Left renal cortex interstitium (tissue), 4 donors: ENCODE measurements at regions not wholly inside any gene's neighbourhood (a gene's known extent, or its start where the extent isn't known, plus 50 kb on each side); places are given as distances from the start of the nearest gene placed in this dataset.
A peak's percentile ranks its signal among the peaks of the same experiment; 100 is the strongest.
"Not testable (repeated sequence)": the region's sequence is repeated elsewhere in the genome, so short reads cannot be mapped to it uniquely, and the experiment has no call there.

Experiments used
- DNase-seq, 4 donors: peaks; one replicate each; pipeline ENCODE4 v3.0.0-alpha.2; 2013; ENCODE audit warnings: low read depth in 4 of 4, low spot score in 2 of 4, missing footprints in 1 of 4

- DNase-seq = no peak
Measured at GRCh38 chr15:96972201-96972600, 641.7 kb downstream of the NR2F2 start.

GRCh38 chr15:96974761-96975160 lies 644.3 kb downstream of the NR2F2 start:
- DNase-seq = no peak

GRCh38 chr15:96977886-96978285 lies 647.4 kb downstream of the NR2F2 start:
- DNase-seq = no peak

- no peak for DNase-seq
Measured at GRCh38 chr15:96978937-96979473, 648.5 kb downstream of the NR2F2 start.

- DNase-seq = not testable (repeated sequence)
Measured at GRCh38 chr15:96984121-96984671, 653.7 kb downstream of the NR2F2 start.

GRCh38 chr15:96992817-96993216 lies 662.3 kb downstream of the NR2F2 start:
- no peak for DNase-seq

- DNase-seq = no peak
Measured at GRCh38 chr15:96997538-96997937, 667.0 kb downstream of the NR2F2 start.

- DNase-seq = peak; percentile 51 to 80 (median 67)
Measured at GRCh38 chr15:97009031-97009431, 678.5 kb downstream of the NR2F2 start.

GRCh38 chr15:97012986-97013385 lies 682.5 kb downstream of the NR2F2 start:
- no peak for DNase-seq

GRCh38 chr15:97013491-97013890 lies 683.0 kb downstream of the NR2F2 start:
- no peak for DNase-seq

GRCh38 chr15:97014001-97014400 lies 683.5 kb downstream of the NR2F2 start:
- DNase-seq = no peak

- no peak for DNase-seq
Measured at GRCh38 chr15:97023488-97023844, 693.0 kb downstream of the NR2F2 start.

- no peak for DNase-seq
Measured at GRCh38 chr15:97026781-97027180, 696.3 kb downstream of the NR2F2 start.

- DNase-seq = no peak
Measured at GRCh38 chr15:97027772-97028171, 697.3 kb downstream of the NR2F2 start.

GRCh38 chr15:97030251-97030650 lies 699.8 kb downstream of the NR2F2 start:
- DNase-seq = no peak

- no peak for DNase-seq
Measured at GRCh38 chr15:97036301-97036700, 705.8 kb downstream of the NR2F2 start.

GRCh38 chr15:97037080-97037479 lies 706.6 kb downstream of the NR2F2 start:
- DNase-seq = no peak

- no peak for DNase-seq
Measured at GRCh38 chr15:97045666-97046421, 715.3 kb downstream of the NR2F2 start.

- DNase-seq = no peak
Measured at GRCh38 chr15:97052513-97052912, 722.0 kb downstream of the NR2F2 start.

- DNase-seq = no peak
Measured at GRCh38 chr15:97053635-97054034, 723.1 kb downstream of the NR2F2 start.

GRCh38 chr15:97057503-97057902 lies 727.0 kb downstream of the NR2F2 start:
- no peak for DNase-seq

- DNase-seq = no peak
Measured at GRCh38 chr15:97059281-97059680, 728.8 kb downstream of the NR2F2 start.
